Mucosa of gallbladder (tissue), 1 donor: ENCODE measurements at regions not wholly inside any gene's neighbourhood (a gene's known extent, or its start where the extent isn't known, plus 50 kb on each side); places are given as distances from the start of the nearest gene placed in this dataset.

Experiments used
- DNase-seq: peaks from one replicate; pipeline ENCODE4 v3.0.0-alpha.2; 2020; ENCODE audit warnings: low spot score
- donor health status: DM: no; HTN: no; CAD: no.

- DNase-seq: no peak
Measured at GRCh38 chr5:20655211-20655610, 667.2 kb upstream of the CDH18 start.

- no peak for DNase-seq
Measured at GRCh38 chr5:20654746-20655145, 666.7 kb upstream of the CDH18 start.

- no peak for DNase-seq
Measured at GRCh38 chr5:20654033-20654432, 666.0 kb upstream of the CDH18 start.

- no peak for DNase-seq
Measured at GRCh38 chr5:20649966-20650365, 662.0 kb upstream of the CDH18 start.

- DNase-seq: no peak
Measured at GRCh38 chr5:20648981-20649380, 661.0 kb upstream of the CDH18 start.

GRCh38 chr5:20636686-20637085, 648.7 kb upstream of the CDH18 start:
- no peak for DNase-seq

GRCh38 chr5:20619591-20619990, 631.6 kb upstream of the CDH18 start:
- DNase-seq: no peak

- no peak for DNase-seq
Measured at GRCh38 chr5:20618340-20618739, 630.3 kb upstream of the CDH18 start.

- no peak for DNase-seq
Measured at GRCh38 chr5:20617841-20618240, 629.8 kb upstream of the CDH18 start.

- DNase-seq: no peak
Measured at GRCh38 chr5:20615888-20616563, 628.0 kb upstream of the CDH18 start.

- DNase-seq: no peak
Measured at GRCh38 chr5:20611620-20612019, 623.6 kb upstream of the CDH18 start.

- no peak for DNase-seq
Measured at GRCh38 chr5:20610681-20611080, 622.7 kb upstream of the CDH18 start.

GRCh38 chr5:20609126-20609525, 621.1 kb upstream of the CDH18 start:
- no peak for DNase-seq

- no peak for DNase-seq
Measured at GRCh38 chr5:20608567-20608966, 620.6 kb upstream of the CDH18 start.

- no peak for DNase-seq
Measured at GRCh38 chr5:20605732-20606525, 617.9 kb upstream of the CDH18 start.

- no peak for DNase-seq
Measured at GRCh38 chr5:20604992-20605391, 617.0 kb upstream of the CDH18 start.

- no peak for DNase-seq
Measured at GRCh38 chr5:20601678-20602100, 613.7 kb upstream of the CDH18 start.

- no peak for DNase-seq
Measured at GRCh38 chr5:20590356-20590755, 602.4 kb upstream of the CDH18 start.

- DNase-seq: no peak
Measured at GRCh38 chr5:20575571-20575970, 587.6 kb upstream of the CDH18 start.

- DNase-seq: no peak
Measured at GRCh38 chr5:20574576-20574975, 586.6 kb upstream of the CDH18 start.

GRCh38 chr5:20572614-20573013, 584.6 kb upstream of the CDH18 start:
- no peak for DNase-seq

GRCh38 chr5:20570486-20570885, 582.5 kb upstream of the CDH18 start:
- DNase-seq: no peak

- DNase-seq: no peak
Measured at GRCh38 chr5:20562544-20562943, 574.5 kb upstream of the CDH18 start.
